ENCODE measurements at regions not wholly inside any gene's neighbourhood (a gene's known extent, or its start where the extent isn't known, plus 50 kb on each side); places are given as distances from the start of the nearest gene placed in this dataset.

- DNase-seq (ENCODE audit: low read depth, low spot score) = no peak
Measured at GRCh38 chr18:39773646-39774045, 2181.4 kb upstream of the PIK3C3 start.

GRCh38 chr18:39772155-39772919 is 2182.7 kb upstream of the PIK3C3 start:
- no peak for DNase-seq (ENCODE audit: low read depth, low spot score)

- DNase-seq (ENCODE audit: low read depth, low spot score) = no peak
Measured at GRCh38 chr18:39770399-39770798, 2184.6 kb upstream of the PIK3C3 start.

GRCh38 chr18:39764873-39765272 is 2190.2 kb upstream of the PIK3C3 start:
- DNase-seq (ENCODE audit: low read depth, low spot score) = no peak

- no peak for DNase-seq (ENCODE audit: low read depth, low spot score)
Measured at GRCh38 chr18:39761273-39761672, 2193.8 kb upstream of the PIK3C3 start.

- DNase-seq (ENCODE audit: low read depth, low spot score) = no peak
Measured at GRCh38 chr18:39759926-39760325, 2194.3 kb upstream of the CELF4 start.

- DNase-seq (ENCODE audit: low read depth, low spot score) = no peak
Measured at GRCh38 chr18:39753178-39753577, 2187.6 kb upstream of the CELF4 start.

GRCh38 chr18:39752351-39752750 is 2186.8 kb upstream of the CELF4 start:
- DNase-seq (ENCODE audit: low read depth, low spot score) = no peak

- DNase-seq (ENCODE audit: low read depth, low spot score) = no peak
Measured at GRCh38 chr18:39751921-39752320, 2186.3 kb upstream of the CELF4 start.

- DNase-seq (ENCODE audit: low read depth, low spot score) = no peak
Measured at GRCh38 chr18:39751161-39751560, 2185.6 kb upstream of the CELF4 start.

GRCh38 chr18:39749154-39749553 is 2183.6 kb upstream of the CELF4 start:
- no peak for DNase-seq (ENCODE audit: low read depth, low spot score)

- DNase-seq (ENCODE audit: low read depth, low spot score) = no peak
Measured at GRCh38 chr18:39748727-39749126, 2183.1 kb upstream of the CELF4 start.

- no peak for DNase-seq (ENCODE audit: low read depth, low spot score)
Measured at GRCh38 chr18:39746201-39746600, 2180.6 kb upstream of the CELF4 start.

- DNase-seq (ENCODE audit: low read depth, low spot score) = no peak
Measured at GRCh38 chr18:39743463-39743862, 2177.9 kb upstream of the CELF4 start.

- DNase-seq (ENCODE audit: low read depth, low spot score) = no peak
Measured at GRCh38 chr18:39741755-39742466, 2176.3 kb upstream of the CELF4 start.

GRCh38 chr18:39737869-39738268 is 2172.3 kb upstream of the CELF4 start:
- no peak for DNase-seq (ENCODE audit: low read depth, low spot score)

GRCh38 chr18:39732918-39733317 is 2167.3 kb upstream of the CELF4 start:
- no peak for DNase-seq (ENCODE audit: low read depth, low spot score)

- no peak for DNase-seq (ENCODE audit: low read depth, low spot score)
Measured at GRCh38 chr18:39730606-39731005, 2165.0 kb upstream of the CELF4 start.

- no peak for DNase-seq (ENCODE audit: low read depth, low spot score)
Measured at GRCh38 chr18:39724652-39725051, 2159.1 kb upstream of the CELF4 start.

GRCh38 chr18:39721712-39722111 is 2156.1 kb upstream of the CELF4 start:
- DNase-seq (ENCODE audit: low read depth, low spot score) = no peak

- DNase-seq (ENCODE audit: low read depth, low spot score) = no peak
Measured at GRCh38 chr18:39713961-39714360, 2148.4 kb upstream of the CELF4 start.

GRCh38 chr18:39711701-39712100 is 2146.1 kb upstream of the CELF4 start:
- no peak for DNase-seq (ENCODE audit: low read depth, low spot score)

- no peak for DNase-seq (ENCODE audit: low read depth, low spot score)
Measured at GRCh38 chr18:39705362-39705761, 2139.8 kb upstream of the CELF4 start.
